DND-41 (cell line): ENCODE measurements at regions not wholly inside any gene's neighbourhood (a gene's known extent, or its start where the extent isn't known, plus 50 kb on each side); places are given as distances from the start of the nearest gene placed in this dataset.

Experiments
- ATAC-seq: fragments of 200-7000 bp; cut with Tn5 transposase; 3 replicates; pipeline ENCODE4 v1.9.1; 2021; ENCODE audit warnings: low read depth; ENCODE audit not compliant: insufficient read depth
- DNase-seq: peaks from one replicate; pipeline ENCODE4 v3.0.0-alpha.2; 2020
- H2AFZ ChIP-seq: 2 replicates; pipeline ENCODE4 v1.6.0; 2012; ENCODE audit warnings: low read depth, low read length
- H3K27ac ChIP-seq: 2 replicates; pipeline ENCODE4 v1.5.1; 2012; ENCODE audit warnings: low read length, inconsistent platforms
- H3K27me3 ChIP-seq: fragments of 200-600 bp; sonication (generic); 2 replicates; pipeline ENCODE4 v1.6.0; 2012; ENCODE audit warnings: low read length, mild to moderate bottlenecking, inconsistent platforms; ENCODE audit not compliant: insufficient read depth, poor library complexity
- H3K36me3 ChIP-seq: 2 replicates; pipeline ENCODE4 v1.5.1; 2012; ENCODE audit warnings: low read length, inconsistent platforms; ENCODE audit not compliant: insufficient read depth
- H3K4me1 ChIP-seq: 2 replicates; pipeline ENCODE4 v1.5.1; 2012; ENCODE audit warnings: mild to moderate bottlenecking, low read length; ENCODE audit not compliant: insufficient read depth
- H3K4me2 ChIP-seq: 2 replicates; pipeline ENCODE4 v1.6.0; 2012; ENCODE audit warnings: mild to moderate bottlenecking, moderate library complexity, low read length, inconsistent platforms; ENCODE audit not compliant: insufficient read depth
- H3K4me3 ChIP-seq, 2 experiments: fragments of 200-600 bp in 1 of 2; shearing (Covaris generic) in 1 of 2; 2 replicates each; pipeline ENCODE4 v1.5.1; 2012 to 2016; ENCODE audit warnings: inconsistent platforms in 2 of 2, low read length in 2 of 2, mild to moderate bottlenecking in 2 of 2, low read depth in 1 of 2, moderate library complexity in 1 of 2
- H3K79me2 ChIP-seq: 2 replicates; pipeline ENCODE4 v1.6.0; 2012; ENCODE audit warnings: low read length, inconsistent platforms; ENCODE audit not compliant: insufficient read depth
- H3K9ac ChIP-seq: 2 replicates; pipeline ENCODE4 v1.6.0; 2012; ENCODE audit warnings: low read depth, mild to moderate bottlenecking, inconsistent platforms, low read length, moderate library complexity
- H3K9me3 ChIP-seq: 2 replicates; pipeline ENCODE4 v1.5.1; 2012; ENCODE audit warnings: low read length, moderate library complexity, mild to moderate bottlenecking, inconsistent platforms; ENCODE audit not compliant: insufficient read depth, severe bottlenecking
- H4K20me1 ChIP-seq: 2 replicates; pipeline ENCODE4 v1.6.0; 2012; ENCODE audit warnings: low read length; ENCODE audit not compliant: insufficient read depth
- CTCF ChIP-seq: IDR thresholded peaks from 2 replicates; pipeline ENCODE4 v1.5.1; 2012; ENCODE audit warnings: borderline replicate concordance, low read length, moderate library complexity, mild to moderate bottlenecking; ENCODE audit not compliant: poor library complexity, severe bottlenecking; ENCODE audit errors: extremely low read depth
- EZH2 ChIP-seq: IDR thresholded peaks from 3 replicates; pipeline ENCODE4 v1.6.1; 2012; ENCODE audit warnings: borderline replicate concordance, low read depth, mild to moderate bottlenecking, moderate library complexity, low read length, inconsistent platforms; ENCODE audit not compliant: severe bottlenecking

- H4K20me1 ChIP-seq, result no peaks in the 10 kb centered on the region
- ATAC-seq, result no peak
- H3K4me1 ChIP-seq, result no peaks in the 10 kb centered on the region
- no peaks in the 10 kb centered on the region for H3K9me3 ChIP-seq
- H3K27ac ChIP-seq, result no peak overlapping the region
- no peak overlapping the region for H2AFZ ChIP-seq
- H3K36me3 ChIP-seq, result no peaks in the 10 kb centered on the region
- H3K27me3 ChIP-seq, result no peaks in the 10 kb centered on the region
- no peaks in the 10 kb centered on the region for H3K79me2 ChIP-seq
- TF ChIP-seq CTCF (no peak), EZH2 (no peak)
- no peak for DNase-seq
- no peak overlapping the region for H3K4me3 ChIP-seq
- H3K4me2 ChIP-seq, result no peak overlapping the region
- no peak overlapping the region for H3K9ac ChIP-seq
These were observed 151.0 kb upstream of the GYPC start for GRCh38 chr2:126504949-126505348.

GRCh38 chr2:126506786-126507185 lies 149.2 kb upstream of the GYPC start:
- no peaks in the 10 kb centered on the region for H4K20me1 ChIP-seq
- H3K27ac ChIP-seq, result no peak overlapping the region
- ATAC-seq, result no peak
- no peaks in the 10 kb centered on the region for H3K36me3 ChIP-seq
- H3K79me2 ChIP-seq, result no peaks in the 10 kb centered on the region
- no peak for DNase-seq
- no peak overlapping the region for H3K9ac ChIP-seq
- TF ChIP-seq EZH2 (no peak), CTCF (no peak)
- no peak overlapping the region for H3K4me3 ChIP-seq
- H3K4me2 ChIP-seq, result no peak overlapping the region
- no peaks in the 10 kb centered on the region for H3K9me3 ChIP-seq
- H2AFZ ChIP-seq, result no peak overlapping the region
- H3K4me1 ChIP-seq, result no peaks in the 10 kb centered on the region
- H3K27me3 ChIP-seq, result no peaks in the 10 kb centered on the region

DNA sequence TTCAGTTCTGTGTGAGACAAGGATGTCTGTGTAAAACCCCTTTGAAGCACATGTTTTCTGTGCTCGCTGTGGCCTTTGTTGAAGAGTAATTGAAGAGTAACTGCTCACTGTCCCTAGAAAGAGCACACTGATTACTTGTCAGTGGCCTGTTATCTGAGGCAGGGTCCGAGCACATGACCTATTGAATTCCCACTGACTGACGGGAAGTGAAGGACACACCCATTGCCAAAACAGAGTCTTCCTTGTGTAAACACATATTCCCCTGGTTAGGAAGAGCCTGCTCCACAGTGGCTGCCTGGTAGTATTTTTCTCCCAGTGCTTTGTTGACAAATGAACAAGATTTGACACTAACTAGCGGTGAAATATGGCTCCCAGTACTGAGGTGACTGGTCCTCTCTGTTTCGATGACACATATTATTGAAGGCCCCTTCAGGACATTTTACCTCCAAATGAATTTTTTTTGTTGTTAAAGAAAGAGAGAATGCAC lies 148.5 kb upstream of the GYPC start:
- H3K36me3 ChIP-seq, result no peaks in the 10 kb centered on the region
- H4K20me1 ChIP-seq, result no peaks in the 10 kb centered on the region
- DNase-seq (no peak), ATAC-seq (no peak)
- H3K79me2 ChIP-seq, result no peaks in the 10 kb centered on the region
- H3K27ac ChIP-seq, result no peak overlapping the region
- no peak overlapping the region for H3K9ac ChIP-seq
- no peak for TF ChIP-seq CTCF
- no peak for TF ChIP-seq EZH2
- no peaks in the 10 kb centered on the region for H3K27me3 ChIP-seq
- no peak overlapping the region for H2AFZ ChIP-seq
- no peak overlapping the region for H3K4me2 ChIP-seq
- H3K4me3 ChIP-seq, result no peak overlapping the region
- H3K9me3 ChIP-seq, result no peaks in the 10 kb centered on the region
- no peaks in the 10 kb centered on the region for H3K4me1 ChIP-seq

DNA sequence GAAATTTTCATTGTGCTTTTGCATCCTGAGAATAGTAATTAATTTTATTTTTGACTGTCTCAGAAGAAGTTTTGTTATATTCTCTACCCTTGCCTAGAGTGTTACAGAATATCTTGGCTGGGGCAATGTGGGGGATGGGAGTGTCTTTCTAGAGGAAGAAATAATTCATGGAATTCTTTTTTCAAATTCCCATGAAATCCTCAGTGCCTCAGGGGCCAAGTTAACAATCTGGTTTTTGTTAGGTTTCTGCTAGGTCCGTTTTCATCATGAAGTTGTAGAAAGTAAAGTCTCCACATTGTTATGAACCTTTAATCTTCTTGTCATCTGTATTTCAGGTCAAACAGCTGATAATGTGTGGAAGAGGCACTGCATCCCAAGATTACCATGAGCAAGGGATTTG lies 145.6 kb upstream of the GYPC start:
- no peak overlapping the region for H3K4me2 ChIP-seq
- H3K4me1 ChIP-seq, result no peaks in the 10 kb centered on the region
- H3K27me3 ChIP-seq, result no peaks in the 10 kb centered on the region
- no peak overlapping the region for H3K4me3 ChIP-seq
- H3K9me3 ChIP-seq, result no peaks in the 10 kb centered on the region
- H3K36me3 ChIP-seq, result no peaks in the 10 kb centered on the region
- DNase-seq (no peak), ATAC-seq (no peak)
- no peaks in the 10 kb centered on the region for H3K79me2 ChIP-seq
- H3K27ac ChIP-seq, result no peak overlapping the region
- H4K20me1 ChIP-seq, result no peaks in the 10 kb centered on the region
- TF ChIP-seq CTCF (no peak), EZH2 (no peak)
- H3K9ac ChIP-seq, result no peak overlapping the region
- H2AFZ ChIP-seq, result no peak overlapping the region
